CD4-positive, alpha-beta T cell (primary cell): ENCODE measurements at regions not wholly inside any gene's neighbourhood (a gene's known extent, or its start where the extent isn't known, plus 50 kb on each side); places are given as distances from the start of the nearest gene placed in this dataset.
A peak's percentile ranks its signal among the peaks of the same experiment; 100 is the strongest.

Source experiments
- ATAC-seq: fragments of 200-7000 bp; cut with Tn5 transposase; one replicate; pipeline ENCODE4 v1.10.0; 2022; ENCODE audit warnings: mild to moderate bottlenecking; ENCODE audit not compliant: poor library complexity
- CTCF ChIA-PET: fragments of 350-600 bp; sonication (Branson Sonifier 250); formaldehyde crosslinking; loops from one replicate; lab custom pipeline; 2021; ENCODE audit warnings: antibody characterized with exemption, inconsistent platforms; lab: Charles Lee
- POLR2A ChIA-PET: fragments of 350-600 bp; sonication (Branson Sonifier 250); formaldehyde crosslinking; loops from one replicate; lab custom pipeline; 2021; ENCODE audit warnings: antibody characterized with exemption, inconsistent platforms; lab: Charles Lee
- DNase-seq, 14 experiments: peaks; one replicate each; pipeline ENCODE4 v3.0.0-alpha.2; 2013 to 2020; ENCODE audit warnings: mixed read lengths in 2 of 14
- H3K27ac ChIP-seq, 2 donors: one replicate each; pipeline versions ENCODE4 v1.5.1 to v1.7.0; 2013; ENCODE audit warnings: low read length in 2 of 2, low read depth in 1 of 2, mild to moderate bottlenecking in 1 of 2
- H3K27me3 ChIP-seq, 2 experiments: 1 replicate in 1 of 2; 2 replicates in 1 of 2; pipeline versions ENCODE4 v1.6.1 to v1.7.0; 2013; ENCODE audit warnings: low read length in 2 of 2, control low read depth in 1 of 2, mild to moderate bottlenecking in 1 of 2, moderate library complexity in 1 of 2; ENCODE audit not compliant: insufficient read depth in 2 of 2, control insufficient read depth in 1 of 2
- H3K36me3 ChIP-seq: one replicate; pipeline ENCODE4 v1.6.1; 2013; ENCODE audit warnings: low read length, control low read depth; ENCODE audit not compliant: insufficient read depth
- H3K4me1 ChIP-seq: one replicate; pipeline ENCODE4 v1.6.1; 2013; ENCODE audit warnings: low read length, control low read depth; ENCODE audit not compliant: insufficient read depth
- H3K4me3 ChIP-seq: one replicate; pipeline ENCODE4 v1.5.1; 2013; ENCODE audit warnings: mild to moderate bottlenecking, low read length, moderate library complexity
- H3K9me3 ChIP-seq, 2 experiments: 1 replicate in 1 of 2; 2 replicates in 1 of 2; pipeline versions ENCODE4 v1.6.1 to v1.7.0; 2013; ENCODE audit warnings: low read length in 2 of 2, mild to moderate bottlenecking in 2 of 2, control low read depth in 1 of 2, moderate library complexity in 1 of 2; ENCODE audit not compliant: control insufficient read depth in 1 of 2, insufficient read depth in 1 of 2
- H3K27ac Mint-ChIP-seq: one replicate; pipeline ENCODE4 v1.8.0; 2020; ENCODE audit warnings: mixed read lengths
- H3K27me3 Mint-ChIP-seq: one replicate; pipeline ENCODE4 v1.8.0; 2021; ENCODE audit warnings: mixed read lengths
- H3K36me3 Mint-ChIP-seq: one replicate; pipeline ENCODE4 v1.8.0; 2021; ENCODE audit warnings: low read depth, mixed read lengths
- H3K4me1 Mint-ChIP-seq: one replicate; pipeline ENCODE4 v1.8.0; 2021; ENCODE audit warnings: low read depth, mixed read lengths
- H3K4me3 Mint-ChIP-seq: one replicate; pipeline ENCODE4 v1.8.0; 2020; ENCODE audit warnings: mild to moderate bottlenecking, mixed read lengths
- H3K9me3 Mint-ChIP-seq: one replicate; pipeline ENCODE4 v1.8.0; 2020; ENCODE audit warnings: mixed read lengths
- CTCF ChIP-seq: fragments of 200-600 bp; IDR thresholded peaks from one replicate; pipeline ENCODE4 v1.8.0; 2022; ENCODE audit warnings: antibody characterized with exemption, mild to moderate bottlenecking
- intact Hi-C, 2 experiments: fragments of 100-400 bp; cut with DNase I in 1 of 2; cut with micrococcal nuclease in 1 of 2; formaldehyde crosslinking; loops; one replicate each; pipeline versions ENCODE4 v1.15.1 to v1.9.0; 2023 to 2025; cut with DNase I, micrococcal nuclease

- POLR2A ChIA-PET: no interaction called here
- no peaks in the 10 kb centered on the region for H3K27me3 ChIP-seq
- Mint-ChIP-seq H3K4me3 (no peak overlapping the region), H3K27me3 (no peaks in the 10 kb centered on the region), H3K36me3 (no peaks in the 10 kb centered on the region), H3K9me3 (no peaks in the 10 kb centered on the region), H3K4me1 (no peaks in the 10 kb centered on the region), H3K27ac (no peak overlapping the region)
- H3K36me3 ChIP-seq: no peaks in the 10 kb centered on the region
- DNase-seq (no peak), ATAC-seq (no peak)
- CTCF ChIA-PET: no interaction called here
- intact Hi-C loops: no loop called here
- TF ChIP-seq CTCF: no peak
- peaks cover 0 to 7% of the 10 kb centered on the region in 2 experiments for H3K9me3 ChIP-seq
- no peaks in the 10 kb centered on the region for H3K4me1 ChIP-seq
- H3K27ac ChIP-seq: no peak overlapping the region
- no peak overlapping the region for H3K4me3 ChIP-seq
Measured at GRCh38 chr6:115004982-115005381, 662.2 kb upstream of the HS3ST5 start.

GRCh38 chr6:115004204-115004603 lies 661.4 kb upstream of the HS3ST5 start:
- no peaks in the 10 kb centered on the region for H3K36me3 Mint-ChIP-seq
- ATAC-seq (no peak), DNase-seq (no peak)
- H3K9me3 ChIP-seq: peaks cover 0 to 7% of the 10 kb centered on the region in 2 experiments
- no peaks in the 10 kb centered on the region for H3K27me3 Mint-ChIP-seq
- H3K4me1 ChIP-seq: no peaks in the 10 kb centered on the region
- POLR2A ChIA-PET: no interaction called here
- H3K36me3 ChIP-seq: no peaks in the 10 kb centered on the region
- intact Hi-C loops: no loop called here
- H3K27ac Mint-ChIP-seq: no peak overlapping the region
- no peaks in the 10 kb centered on the region for H3K9me3 Mint-ChIP-seq
- no peaks in the 10 kb centered on the region for H3K4me1 Mint-ChIP-seq
- no peak overlapping the region for H3K27ac ChIP-seq
- no peak for TF ChIP-seq CTCF
- no peak overlapping the region for H3K4me3 ChIP-seq
- CTCF ChIA-PET: no interaction called here
- H3K27me3 ChIP-seq: no peaks in the 10 kb centered on the region
- H3K4me3 Mint-ChIP-seq: no peak overlapping the region

GRCh38 chr6:115001731-115002350 lies 659.0 kb upstream of the HS3ST5 start:
- H3K4me3 ChIP-seq: no peak overlapping the region
- H3K27ac ChIP-seq: no peak overlapping the region

More at GRCh38 chr6:115001731-115002350, 659.0 kb upstream of the HS3ST5 start:
- no peaks in the 10 kb centered on the region for H3K27me3 Mint-ChIP-seq
- H3K36me3 Mint-ChIP-seq: no peaks in the 10 kb centered on the region
- TF ChIP-seq CTCF: no peak
- no peaks in the 10 kb centered on the region for H3K9me3 Mint-ChIP-seq
- H3K4me3 Mint-ChIP-seq: no peak overlapping the region
- H3K4me1 Mint-ChIP-seq: no peaks in the 10 kb centered on the region
- no peak overlapping the region for H3K27ac Mint-ChIP-seq
- ATAC-seq (no peak), DNase-seq (peak in 3 of 14 experiments; percentile 4 to 24 (median 17))
- H3K4me1 ChIP-seq: no peaks in the 10 kb centered on the region
- intact Hi-C loops: no loop called here
- H3K36me3 ChIP-seq: no peaks in the 10 kb centered on the region
- ChIA-PET POLR2A (no interaction called here), CTCF (no interaction called here)
- peaks cover 0 to 12% of the 10 kb centered on the region in 2 experiments for H3K9me3 ChIP-seq
- H3K27me3 ChIP-seq: no peaks in the 10 kb centered on the region
